ENCODE measurements at regions not wholly inside any gene's neighbourhood (a gene's known extent, or its start where the extent isn't known, plus 50 kb on each side); places are given as distances from the start of the nearest gene placed in this dataset.

DNA sequence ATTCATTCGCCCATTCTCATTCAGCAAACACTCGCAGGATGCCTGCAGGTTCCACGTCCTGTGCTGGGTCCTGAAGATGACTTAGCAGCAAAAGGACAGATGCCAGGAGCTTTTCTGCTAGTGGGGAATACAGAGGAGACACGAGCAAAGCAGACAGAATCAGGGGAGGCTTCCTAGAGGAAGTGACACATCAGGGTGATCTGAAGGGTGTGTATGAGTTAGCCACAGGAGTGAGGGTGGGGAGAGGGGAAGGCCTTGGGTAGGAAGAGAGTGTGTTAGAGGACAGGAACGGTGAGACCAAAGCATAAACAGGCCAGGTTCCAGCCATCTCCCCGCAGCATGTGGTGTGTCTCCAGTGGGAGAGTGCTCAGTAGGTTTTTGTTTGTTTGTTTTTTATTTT is 73.4 kb upstream of the GTSF1L start:
- TF ChIP-seq, protein P1, sequence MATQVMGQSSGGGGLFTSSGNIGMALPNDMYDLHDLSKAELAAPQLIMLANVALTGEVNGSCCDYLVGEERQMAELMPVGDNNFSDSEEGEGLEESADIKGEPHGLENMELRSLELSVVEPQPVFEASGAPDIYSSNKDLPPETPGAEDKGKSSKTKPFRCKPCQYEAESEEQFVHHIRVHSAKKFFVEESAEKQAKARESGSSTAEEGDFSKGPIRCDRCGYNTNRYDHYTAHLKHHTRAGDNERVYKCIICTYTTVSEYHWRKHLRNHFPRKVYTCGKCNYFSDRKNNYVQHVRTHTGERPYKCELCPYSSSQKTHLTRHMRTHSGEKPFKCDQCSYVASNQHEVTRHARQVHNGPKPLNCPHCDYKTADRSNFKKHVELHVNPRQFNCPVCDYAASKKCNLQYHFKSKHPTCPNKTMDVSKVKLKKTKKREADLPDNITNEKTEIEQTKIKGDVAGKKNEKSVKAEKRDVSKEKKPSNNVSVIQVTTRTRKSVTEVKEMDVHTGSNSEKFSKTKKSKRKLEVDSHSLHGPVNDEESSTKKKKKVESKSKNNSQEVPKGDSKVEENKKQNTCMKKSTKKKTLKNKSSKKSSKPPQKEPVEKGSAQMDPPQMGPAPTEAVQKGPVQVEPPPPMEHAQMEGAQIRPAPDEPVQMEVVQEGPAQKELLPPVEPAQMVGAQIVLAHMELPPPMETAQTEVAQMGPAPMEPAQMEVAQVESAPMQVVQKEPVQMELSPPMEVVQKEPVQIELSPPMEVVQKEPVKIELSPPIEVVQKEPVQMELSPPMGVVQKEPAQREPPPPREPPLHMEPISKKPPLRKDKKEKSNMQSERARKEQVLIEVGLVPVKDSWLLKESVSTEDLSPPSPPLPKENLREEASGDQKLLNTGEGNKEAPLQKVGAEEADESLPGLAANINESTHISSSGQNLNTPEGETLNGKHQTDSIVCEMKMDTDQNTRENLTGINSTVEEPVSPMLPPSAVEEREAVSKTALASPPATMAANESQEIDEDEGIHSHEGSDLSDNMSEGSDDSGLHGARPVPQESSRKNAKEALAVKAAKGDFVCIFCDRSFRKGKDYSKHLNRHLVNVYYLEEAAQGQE (IDR thresholded peaks at IDR 0.05; ENCODE audit: low read depth): no peak
- TF ChIP-seq EGR1 (IDR thresholded peaks at IDR 0.05): no peak
- no peak for TF ChIP-seq RAD21 (IDR thresholded peaks at IDR 0.05; ENCODE audit: low read depth)
- no peak for TF ChIP-seq YY1 (IDR thresholded peaks at IDR 0.05; ENCODE audit: low read depth)
- no peak for TF ChIP-seq EP300 (IDR thresholded peaks at IDR 0.05; ENCODE audit: borderline replicate concordance)
- no peak for TF ChIP-seq ZBTB7A (IDR thresholded peaks at IDR 0.05; ENCODE audit: low read depth)
- TF ChIP-seq, protein P2, sequence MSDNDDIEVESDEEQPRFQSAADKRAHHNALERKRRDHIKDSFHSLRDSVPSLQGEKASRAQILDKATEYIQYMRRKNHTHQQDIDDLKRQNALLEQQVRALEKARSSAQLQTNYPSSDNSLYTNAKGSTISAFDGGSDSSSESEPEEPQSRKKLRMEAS (IDR thresholded peaks at IDR 0.05): no peak
- no peak for TF ChIP-seq TEAD4 (IDR thresholded peaks at IDR 0.05)
- TF ChIP-seq FOXM1 (IDR thresholded peaks at IDR 0.05; ENCODE audit: borderline replicate concordance, low read depth): no peak
- no peak for TF ChIP-seq NFIC (IDR thresholded peaks at IDR 0.05)
- TF ChIP-seq CEBPB (IDR thresholded peaks at IDR 0.05): no peak
- TF ChIP-seq TAF1 (IDR thresholded peaks at IDR 0.05; ENCODE audit: low read depth): no peak
- TF ChIP-seq TCF12 (IDR thresholded peaks at IDR 0.05; ENCODE audit: low read depth): no peak
- no peak for TF ChIP-seq USF1 (IDR thresholded peaks at IDR 0.05)
